NB4 (cell line): ENCODE measurements at regions not wholly inside any gene's neighbourhood (a gene's known extent, or its start where the extent isn't known, plus 50 kb on each side); places are given as distances from the start of the nearest gene placed in this dataset.
"Not testable (repeated sequence)": the region's sequence is repeated elsewhere in the genome, so short reads cannot be mapped to it uniquely, and the experiment has no call there.

Experiments used
- DNase-seq: peaks from one replicate; pipeline ENCODE4 v3.0.0; 2010; ENCODE audit warnings: low read depth
- H3K4me3 ChIP-seq: one replicate; pipeline ENCODE4 v1.5.1; 2011; ENCODE audit warnings: mild to moderate bottlenecking, low read depth, low read length, moderate library complexity
- MYC ChIP-seq: IDR thresholded peaks from 2 replicates; pipeline ENCODE4 v1.6.1; 2011; ENCODE audit warnings: low read depth, low read length
- POLR2A ChIP-seq: IDR thresholded peaks from 2 replicates; pipeline ENCODE4 v1.6.1; 2011; ENCODE audit warnings: mild to moderate bottlenecking; ENCODE audit not compliant: insufficient read length; ENCODE audit errors: extremely low read depth
- TF ChIP-seq, protein P1 (sequence below): IDR thresholded peaks from 2 replicates; pipeline ENCODE4 v1.6.1; 2011; ENCODE audit warnings: low read depth, low read length
- TF ChIP-seq, protein P2 (sequence below): IDR thresholded peaks from one replicate; pipeline ENCODE4 v1.5.1; 2012; ENCODE audit warnings: low read depth, low read length

DNA sequence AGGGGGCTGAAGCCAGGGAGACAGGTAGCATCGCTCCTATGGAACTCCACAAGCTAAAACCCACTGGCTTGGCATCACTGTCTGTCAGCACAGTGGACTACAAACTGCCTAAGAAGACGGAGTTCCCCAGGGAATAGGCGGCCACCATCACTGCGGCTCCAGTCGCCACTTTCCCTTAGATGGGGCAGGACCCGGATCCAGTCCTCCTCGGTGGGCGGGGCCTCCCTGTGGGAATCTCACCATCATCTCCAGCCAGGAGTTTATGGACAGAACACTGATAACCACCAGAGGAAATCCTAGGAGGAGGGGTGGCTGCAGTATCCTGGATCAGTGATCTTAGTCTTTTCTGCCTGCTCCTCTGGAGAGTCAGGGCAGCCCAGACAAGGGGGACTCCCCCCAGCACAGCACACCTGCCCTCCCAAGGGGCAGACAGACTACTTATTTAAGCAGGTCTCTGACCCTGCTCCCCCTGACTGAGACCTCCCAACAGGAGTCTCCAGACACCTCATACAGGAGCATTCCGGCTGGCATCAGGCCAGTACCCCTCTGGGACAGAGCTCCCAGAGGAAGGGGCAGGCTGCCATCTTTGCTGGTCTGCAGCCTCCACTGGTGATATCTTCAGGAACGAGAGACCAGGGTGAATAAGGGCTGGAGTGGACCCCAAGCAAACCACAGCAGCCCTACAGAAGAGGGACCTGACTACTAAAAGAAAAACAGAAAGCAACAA lies 435.6 kb upstream of the RASGRP1 start:
- no peak for TF ChIP-seq MYC
- TF ChIP-seq, protein P1, sequence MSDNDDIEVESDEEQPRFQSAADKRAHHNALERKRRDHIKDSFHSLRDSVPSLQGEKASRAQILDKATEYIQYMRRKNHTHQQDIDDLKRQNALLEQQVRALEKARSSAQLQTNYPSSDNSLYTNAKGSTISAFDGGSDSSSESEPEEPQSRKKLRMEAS, result no peak
- no peak for TF ChIP-seq POLR2A
- TF ChIP-seq, protein P2, sequence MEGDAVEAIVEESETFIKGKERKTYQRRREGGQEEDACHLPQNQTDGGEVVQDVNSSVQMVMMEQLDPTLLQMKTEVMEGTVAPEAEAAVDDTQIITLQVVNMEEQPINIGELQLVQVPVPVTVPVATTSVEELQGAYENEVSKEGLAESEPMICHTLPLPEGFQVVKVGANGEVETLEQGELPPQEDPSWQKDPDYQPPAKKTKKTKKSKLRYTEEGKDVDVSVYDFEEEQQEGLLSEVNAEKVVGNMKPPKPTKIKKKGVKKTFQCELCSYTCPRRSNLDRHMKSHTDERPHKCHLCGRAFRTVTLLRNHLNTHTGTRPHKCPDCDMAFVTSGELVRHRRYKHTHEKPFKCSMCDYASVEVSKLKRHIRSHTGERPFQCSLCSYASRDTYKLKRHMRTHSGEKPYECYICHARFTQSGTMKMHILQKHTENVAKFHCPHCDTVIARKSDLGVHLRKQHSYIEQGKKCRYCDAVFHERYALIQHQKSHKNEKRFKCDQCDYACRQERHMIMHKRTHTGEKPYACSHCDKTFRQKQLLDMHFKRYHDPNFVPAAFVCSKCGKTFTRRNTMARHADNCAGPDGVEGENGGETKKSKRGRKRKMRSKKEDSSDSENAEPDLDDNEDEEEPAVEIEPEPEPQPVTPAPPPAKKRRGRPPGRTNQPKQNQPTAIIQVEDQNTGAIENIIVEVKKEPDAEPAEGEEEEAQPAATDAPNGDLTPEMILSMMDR, result no peak
- no peak overlapping the region for H3K4me3 ChIP-seq
- DNase-seq, result no peak

DNA sequence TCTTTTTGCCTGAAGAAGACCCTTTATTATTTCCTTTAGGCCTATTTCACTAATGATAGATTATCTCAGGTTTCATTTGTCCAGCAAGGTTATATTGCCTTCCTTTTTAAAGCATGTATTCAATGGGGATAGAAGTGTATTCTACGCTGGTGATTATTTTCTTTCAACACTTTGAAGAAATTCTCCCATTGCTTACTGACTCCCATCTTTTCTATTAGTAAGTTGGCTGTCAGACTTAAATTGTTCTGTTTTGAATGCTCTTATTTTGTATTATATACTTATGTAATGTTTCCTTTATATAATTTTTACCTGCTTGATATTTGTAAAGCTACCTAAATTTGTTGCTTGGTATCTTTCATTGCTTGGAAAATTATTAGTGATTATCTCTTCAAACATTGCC lies 445.1 kb upstream of the RASGRP1 start:
- DNase-seq, result no peak
- no peak overlapping the region for H3K4me3 ChIP-seq
- no peak for TF ChIP-seq POLR2A

DNA sequence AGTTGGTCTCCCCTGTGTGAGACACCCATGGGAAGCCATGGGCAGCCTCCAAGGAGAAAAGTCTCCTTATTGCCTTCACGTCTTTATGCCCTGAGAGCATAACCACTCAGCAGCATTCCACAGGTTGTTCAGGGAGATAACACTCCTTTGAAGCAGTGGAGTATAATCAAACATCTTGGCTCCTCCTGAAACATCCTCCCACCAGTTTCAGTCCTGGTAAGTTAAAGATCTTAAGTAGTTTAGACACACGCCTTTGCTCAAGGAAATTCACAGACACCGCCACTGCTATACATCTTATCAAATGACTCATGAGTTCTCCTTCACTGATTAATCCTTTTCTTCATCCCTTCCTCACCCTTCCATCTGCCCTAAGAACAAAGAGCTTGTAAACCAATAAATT lies 446.5 kb upstream of the RASGRP1 start:
- H3K4me3 ChIP-seq, DNase-seq: not testable (repeated sequence)

DNA sequence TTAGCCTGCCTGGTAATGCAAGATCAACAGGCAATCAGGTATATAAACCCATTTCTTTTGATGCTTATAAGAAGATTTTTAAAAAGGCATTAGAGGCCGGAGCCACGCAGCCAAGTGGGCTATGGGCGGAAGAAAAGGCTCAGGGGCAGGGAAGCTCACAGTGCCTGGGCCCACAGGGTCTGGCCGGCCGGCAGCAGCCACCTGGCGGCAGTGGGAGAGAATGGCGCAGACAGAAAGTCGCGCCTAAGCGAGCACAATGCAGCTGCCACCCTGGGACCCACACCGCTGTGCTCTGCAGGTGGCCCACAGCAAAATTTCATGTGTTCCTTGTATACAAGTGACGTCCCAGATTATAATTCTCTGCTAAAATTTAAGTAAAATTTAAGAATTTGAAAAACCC lies 448.6 kb upstream of the RASGRP1 start:
- TF ChIP-seq, protein P2, result no peak
- H3K4me3 ChIP-seq, result no peak overlapping the region
- no peak for DNase-seq

DNA sequence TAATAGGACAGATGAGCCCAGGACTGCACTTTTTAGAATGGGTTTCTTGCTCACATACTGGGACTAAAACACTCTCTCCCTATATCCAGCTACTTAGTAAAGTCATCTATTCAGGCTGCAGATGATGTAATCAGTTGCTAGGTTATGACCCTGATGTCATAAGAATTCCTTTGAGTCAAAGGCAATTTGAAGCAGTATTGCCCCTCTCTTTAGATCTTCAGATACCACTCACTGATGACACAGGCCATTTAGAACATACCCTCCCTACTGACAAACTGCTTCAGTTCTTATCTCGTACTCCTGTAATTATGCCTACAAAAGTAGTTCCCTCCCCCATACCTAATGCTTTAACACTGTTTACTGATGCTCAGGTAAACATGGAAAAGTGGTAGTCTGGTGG lies 450.1 kb upstream of the RASGRP1 start:
- no peak overlapping the region for H3K4me3 ChIP-seq
- no peak for DNase-seq
- TF ChIP-seq, protein P1, result no peak
- TF ChIP-seq POLR2A, result no peak
- TF ChIP-seq, protein P2, result no peak
- TF ChIP-seq MYC, result no peak

DNA sequence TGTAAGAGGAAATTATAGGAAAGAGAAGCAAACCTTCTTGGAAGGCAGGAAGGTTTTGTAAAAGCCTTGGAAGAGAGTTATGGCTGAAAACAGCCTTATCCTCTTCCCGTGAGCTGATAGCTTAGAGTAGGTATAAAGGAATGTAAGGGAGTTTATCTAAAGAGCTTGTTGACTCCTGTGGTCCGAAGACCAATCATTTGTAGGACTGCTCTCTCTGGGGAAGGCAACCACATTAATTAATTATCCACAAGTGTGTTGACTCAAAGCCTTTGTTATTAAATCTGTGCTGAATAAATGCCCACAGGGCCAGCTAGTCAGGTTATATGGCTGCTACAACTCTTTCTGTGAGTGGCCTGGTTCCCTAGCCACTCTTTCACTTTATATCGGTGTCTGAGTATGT lies 452.1 kb upstream of the RASGRP1 start:
- no peak for DNase-seq
- TF ChIP-seq POLR2A (no peak), MYC (no peak)
- TF ChIP-seq, protein P2, result no peak
- TF ChIP-seq, protein P1, result no peak

DNA sequence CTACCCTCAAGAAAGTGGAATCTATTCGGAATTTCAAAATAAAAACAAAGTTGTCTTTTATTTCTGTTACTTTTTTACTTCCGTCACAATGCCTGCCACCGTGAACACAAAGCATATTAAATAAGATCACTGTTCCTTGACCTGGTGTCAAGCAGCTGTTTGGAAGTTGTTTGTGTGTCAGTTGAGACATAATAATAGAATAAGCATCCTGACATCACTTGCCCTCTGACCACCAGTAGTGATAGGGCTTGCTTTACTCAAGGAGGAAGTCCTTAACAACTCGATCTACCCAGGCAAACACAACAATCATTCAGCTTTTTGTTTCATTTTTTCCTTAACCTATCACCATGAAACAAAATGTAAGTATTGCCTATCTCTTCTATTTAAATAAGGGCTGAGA lies 454.4 kb upstream of the RASGRP1 start:
- H3K4me3 ChIP-seq, result no peak overlapping the region
- no peak for DNase-seq
- TF ChIP-seq, protein P1, result no peak
- TF ChIP-seq POLR2A (no peak), MYC (no peak)
- TF ChIP-seq, protein P2, result no peak

More for the DNA sequence above, 452.1 kb upstream of the RASGRP1 start:
- H3K4me3 ChIP-seq, result no peak overlapping the region
